H9 (cell line): ENCODE measurements at regions not wholly inside any gene's neighbourhood (a gene's known extent, or its start where the extent isn't known, plus 50 kb on each side); places are given as distances from the start of the nearest gene placed in this dataset.

Experiments
- DNase-seq: peaks from one replicate; pipeline ENCODE4 v3.0.0-alpha.2; 2017
- H2AFZ ChIP-seq: one replicate; pipeline ENCODE4 v1.6.1; 2013; ENCODE audit warnings: mild to moderate bottlenecking, low read length, control low read depth, moderate library complexity
- H2AK5ac ChIP-seq: 2 replicates; pipeline ENCODE4 v1.6.1; 2013; ENCODE audit warnings: low read length, control low read depth, mixed read lengths; ENCODE audit not compliant: insufficient read length
- H2BK120ac ChIP-seq: one replicate; pipeline ENCODE4 v1.6.1; 2013; ENCODE audit warnings: low read depth, mild to moderate bottlenecking, low read length, control low read depth, inconsistent platforms; ENCODE audit not compliant: poor library complexity, severe bottlenecking
- H2BK12ac ChIP-seq: 2 replicates; pipeline ENCODE4 v1.6.1; 2013; ENCODE audit warnings: low read length, control low read depth, mixed read lengths, low read depth; ENCODE audit not compliant: insufficient read length
- H2BK15ac ChIP-seq: 2 replicates; pipeline ENCODE4 v1.6.1; 2013; ENCODE audit warnings: low read depth, low read length, control low read depth
- H2BK20ac ChIP-seq: one replicate; pipeline ENCODE4 v1.6.1; 2013; ENCODE audit warnings: low read depth, mild to moderate bottlenecking, low read length, control low read depth, inconsistent platforms; ENCODE audit not compliant: poor library complexity, severe bottlenecking
- H2BK5ac ChIP-seq: 2 replicates; pipeline ENCODE4 v1.6.1; 2013; ENCODE audit warnings: low read length, control low read depth, mixed read lengths; ENCODE audit not compliant: insufficient read length
- H3K14ac ChIP-seq: 2 replicates; pipeline ENCODE4 v1.6.1; 2013; ENCODE audit warnings: low read length, control low read depth; ENCODE audit not compliant: insufficient read depth
- H3K18ac ChIP-seq: 2 replicates; pipeline ENCODE4 v1.6.1; 2013; ENCODE audit warnings: low read depth, mild to moderate bottlenecking, mixed read lengths, low read length, control low read depth; ENCODE audit not compliant: insufficient read length
- H3K23ac ChIP-seq: 2 replicates; pipeline ENCODE4 v1.6.1; 2013; ENCODE audit warnings: low read length, control low read depth, mixed read lengths, low read depth; ENCODE audit not compliant: insufficient read length
- H3K23me2 ChIP-seq: 2 replicates; pipeline ENCODE4 v1.6.1; 2013; ENCODE audit warnings: low read depth, mild to moderate bottlenecking, mixed read lengths, low read length, control low read depth; ENCODE audit not compliant: insufficient read length, poor library complexity, severe bottlenecking
- H3K27ac ChIP-seq: 2 replicates; pipeline ENCODE4 v1.5.1; 2013; ENCODE audit warnings: low read length, control low read depth, mixed read lengths, low read depth; ENCODE audit not compliant: insufficient read length
- H3K27me3 ChIP-seq: 2 replicates; pipeline ENCODE4 v1.6.1; 2013; ENCODE audit warnings: low read length, control low read depth, inconsistent platforms; ENCODE audit not compliant: insufficient read depth
- H3K4ac ChIP-seq: 2 replicates; pipeline ENCODE4 v1.6.1; 2013; ENCODE audit warnings: low read depth, mild to moderate bottlenecking, control low read depth, inconsistent platforms, low read length, moderate library complexity
- H3K4me1 ChIP-seq: 2 replicates; pipeline ENCODE4 v1.6.1; 2013; ENCODE audit warnings: low read length, control low read depth, inconsistent platforms; ENCODE audit not compliant: insufficient read depth
- H3K4me2 ChIP-seq: 2 replicates; pipeline ENCODE4 v1.6.1; 2013; ENCODE audit warnings: low read length, control low read depth, mixed read lengths; ENCODE audit not compliant: insufficient read length, insufficient read depth
- H3K56ac ChIP-seq: 2 replicates; pipeline ENCODE4 v1.6.1; 2013; ENCODE audit warnings: low read depth, mild to moderate bottlenecking, mixed read lengths, low read length, control low read depth; ENCODE audit not compliant: insufficient read length
- H3K79me1 ChIP-seq: 2 replicates; pipeline ENCODE4 v1.6.1; 2013; ENCODE audit warnings: low read depth, mild to moderate bottlenecking, moderate library complexity, low read length, control low read depth, inconsistent platforms; ENCODE audit not compliant: insufficient read depth, poor library complexity, severe bottlenecking
- H3K79me2 ChIP-seq: 2 replicates; pipeline ENCODE4 v1.6.1; 2013; ENCODE audit warnings: low read length, control low read depth, inconsistent platforms; ENCODE audit not compliant: insufficient read depth
- H3K9ac ChIP-seq: 2 replicates; pipeline ENCODE4 v1.6.1; 2013; ENCODE audit warnings: low read length, control low read depth, mixed read lengths; ENCODE audit not compliant: insufficient read length; ENCODE audit errors: extremely low read depth
- H3K9me3 ChIP-seq: one replicate; pipeline ENCODE4 v1.6.1; 2013; ENCODE audit warnings: low read depth, low read length, inconsistent platforms; ENCODE audit not compliant: control insufficient read depth
- H3T11ph ChIP-seq: one replicate; pipeline ENCODE4 v1.6.1; 2013; ENCODE audit warnings: mild to moderate bottlenecking, low read length, control low read depth, inconsistent platforms
- H4K20me1 ChIP-seq: one replicate; pipeline ENCODE4 v1.6.1; 2013; ENCODE audit not compliant: control insufficient read depth, insufficient read length, insufficient read depth
- H4K5ac ChIP-seq: 2 replicates; pipeline ENCODE4 v1.6.1; 2013; ENCODE audit warnings: low read depth, mild to moderate bottlenecking, mixed read lengths, low read length, control low read depth; ENCODE audit not compliant: insufficient read length
- H4K8ac ChIP-seq: replicated peaks from 2 replicates; pipeline ENCODE4 v1.6.1; 2013; ENCODE audit warnings: low read length, control low read depth, mixed read lengths, low read depth; ENCODE audit not compliant: insufficient read length
- H4K91ac ChIP-seq: 2 replicates; pipeline ENCODE4 v1.6.1; 2013; ENCODE audit warnings: low read depth, mild to moderate bottlenecking, moderate library complexity, mixed read lengths, low read length, control low read depth; ENCODE audit not compliant: insufficient read length
- H3K27ac Mint-ChIP-seq, 3 experiments: 2 replicates in 2 of 3; 3 replicates in 1 of 3; pipeline ENCODE4 v1.8.0; 2020 to 2021; ENCODE audit warnings: mixed read lengths in 3 of 3, mild to moderate bottlenecking in 1 of 3, moderate library complexity in 1 of 3
- H3K27me3 Mint-ChIP-seq: 2 replicates; pipeline ENCODE4 v1.8.0; 2021; ENCODE audit warnings: low read depth, mild to moderate bottlenecking, moderate library complexity, mixed read lengths
- H3K36me3 Mint-ChIP-seq, 3 experiments: 2 replicates in 2 of 3; 3 replicates in 1 of 3; pipeline ENCODE4 v1.8.0; 2020 to 2021; ENCODE audit warnings: low read depth in 3 of 3, mixed read lengths in 3 of 3; ENCODE audit not compliant: insufficient read depth in 1 of 3
- H3K4me1 Mint-ChIP-seq, 2 experiments: 2 replicates each; pipeline ENCODE4 v1.8.0; 2020; ENCODE audit warnings: mixed read lengths in 2 of 2
- H3K4me3 Mint-ChIP-seq, 2 experiments: 2 replicates in 1 of 2; 3 replicates in 1 of 2; pipeline ENCODE4 v1.8.0; 2020 to 2021; ENCODE audit warnings: mild to moderate bottlenecking in 2 of 2, mixed read lengths in 2 of 2, moderate library complexity in 1 of 2
- H3K9me3 Mint-ChIP-seq, 2 experiments: 2 replicates in 1 of 2; 3 replicates in 1 of 2; pipeline ENCODE4 v1.8.0; 2020; ENCODE audit warnings: mild to moderate bottlenecking in 2 of 2, mixed read lengths in 2 of 2, moderate library complexity in 1 of 2
- WGBS: extraction: QIAGEN DNeasy Blood & Tissue Kit; methylation state at CpG from one replicate; pipeline ENCODE4 v1.1.7; 2013; ENCODE audit warnings: missing lambda C conversion rate, low lambda C conversion rate, mixed read lengths; ENCODE audit not compliant: insufficient read length; ENCODE audit errors: extremely low coverage; 5-methylcytosine and 5-hydroxymethylcytosine counted together
- TF ChIP-seq, protein P1 (sequence below): fragments of 200-600 bp; sonication (generic); conservative IDR thresholded peaks from 3 replicates; pipeline ENCODE4 v1.8.0; 2021; ENCODE audit warnings: antibody characterized with exemption, mild to moderate bottlenecking

GRCh38 chrX:121581885-121582284 is 534.5 kb downstream of the GLUD2 start:
- Mint-ChIP-seq H3K27me3 (peaks cover 4% of the 10 kb centered on the region; the same call in 1 of the 2 replicates), H3K9me3 (peaks cover 0 to 46% of the 10 kb centered on the region in 2 experiments; a peak in 4 of 5 replicates), H3K36me3 (no peaks in the 10 kb centered on the region), H3K27ac (no peak overlapping the region), H3K4me3 (no peak overlapping the region), H3K4me1 (peaks cover 23 to 26% of the 10 kb centered on the region in 2 experiments)
- Histone ChIP-seq H4K5ac (no peak overlapping the region), H3K14ac (no peak overlapping the region), H3T11ph (no peak overlapping the region), H4K20me1 (no peaks in the 10 kb centered on the region), H3K79me2 (no peaks in the 10 kb centered on the region), H4K91ac (no peak overlapping the region), H3K4ac (no peak overlapping the region), H3K9me3 (peaks cover 6% of the 10 kb centered on the region), H3K56ac (no peak overlapping the region), H3K18ac (no peak overlapping the region), H3K27me3 (no peaks in the 10 kb centered on the region), H3K23ac (no peak overlapping the region), H3K4me1 (no peaks in the 10 kb centered on the region), H2BK120ac (no peak overlapping the region), H2AFZ (no peak overlapping the region), H2AK5ac (no peak overlapping the region), H2BK20ac (no peak overlapping the region), H3K23me2 (no peaks in the 10 kb centered on the region), H4K8ac (no peak overlapping the region), H3K79me1 (no peaks in the 10 kb centered on the region), H3K27ac (no peak overlapping the region), H3K9ac (no peak overlapping the region), H2BK5ac (no peak overlapping the region), H2BK12ac (no peak overlapping the region), H3K4me2 (no peak overlapping the region), H2BK15ac (no peak overlapping the region)
- DNase-seq, result no peak
- TF ChIP-seq, protein P1, sequence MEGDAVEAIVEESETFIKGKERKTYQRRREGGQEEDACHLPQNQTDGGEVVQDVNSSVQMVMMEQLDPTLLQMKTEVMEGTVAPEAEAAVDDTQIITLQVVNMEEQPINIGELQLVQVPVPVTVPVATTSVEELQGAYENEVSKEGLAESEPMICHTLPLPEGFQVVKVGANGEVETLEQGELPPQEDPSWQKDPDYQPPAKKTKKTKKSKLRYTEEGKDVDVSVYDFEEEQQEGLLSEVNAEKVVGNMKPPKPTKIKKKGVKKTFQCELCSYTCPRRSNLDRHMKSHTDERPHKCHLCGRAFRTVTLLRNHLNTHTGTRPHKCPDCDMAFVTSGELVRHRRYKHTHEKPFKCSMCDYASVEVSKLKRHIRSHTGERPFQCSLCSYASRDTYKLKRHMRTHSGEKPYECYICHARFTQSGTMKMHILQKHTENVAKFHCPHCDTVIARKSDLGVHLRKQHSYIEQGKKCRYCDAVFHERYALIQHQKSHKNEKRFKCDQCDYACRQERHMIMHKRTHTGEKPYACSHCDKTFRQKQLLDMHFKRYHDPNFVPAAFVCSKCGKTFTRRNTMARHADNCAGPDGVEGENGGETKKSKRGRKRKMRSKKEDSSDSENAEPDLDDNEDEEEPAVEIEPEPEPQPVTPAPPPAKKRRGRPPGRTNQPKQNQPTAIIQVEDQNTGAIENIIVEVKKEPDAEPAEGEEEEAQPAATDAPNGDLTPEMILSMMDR, result no peak
- no CpG with 5 or more reads among the region's 4 CpGs for WGBS
